ENCODE measurements at regions not wholly inside any gene's neighbourhood (a gene's known extent, or its start where the extent isn't known, plus 50 kb on each side); places are given as distances from the start of the nearest gene placed in this dataset.
"Not testable (repeated sequence)": the region's sequence is repeated elsewhere in the genome, so short reads cannot be mapped to it uniquely, and the experiment has no call there.

DNA sequence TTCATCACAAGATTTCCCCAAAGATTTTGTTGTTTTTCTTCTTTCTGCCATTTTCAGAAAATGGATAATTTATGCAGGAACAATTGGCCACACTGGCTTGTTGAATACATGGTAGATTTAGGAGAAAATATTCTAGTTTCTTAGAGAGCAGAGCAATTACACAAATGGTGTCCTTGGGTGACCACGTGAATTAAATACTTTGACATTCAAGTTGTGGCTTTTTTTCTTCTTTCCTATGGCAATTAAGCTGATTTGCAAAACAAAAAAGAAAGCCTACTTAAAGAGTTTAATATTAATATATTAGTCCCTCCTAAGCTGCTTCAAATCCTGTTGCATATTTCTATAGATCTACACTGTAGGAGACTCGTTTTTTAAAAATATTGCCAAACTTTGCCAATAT, 133.0 kb upstream of the HTR2C start:
- H3K36me3 ChIP-seq (ENCODE audit: insufficient read depth, low read length) = no peaks in the 10 kb centered on the region; the same call in 1 of the 2 replicates
- no peak overlapping the region for H3K9ac ChIP-seq (ENCODE audit: low read depth, low read length)
- peaks cover 19% of the 10 kb centered on the region for H3K4me1 ChIP-seq (ENCODE audit: insufficient read depth, low read length)
- no peaks in the 10 kb centered on the region for H3K9me3 ChIP-seq (ENCODE audit: control insufficient read depth, insufficient read depth, low read length)

GRCh38 chrX:114451397-114451796, 132.5 kb upstream of the HTR2C start:
- Histone ChIP-seq H3K4me1 (ENCODE audit: insufficient read depth, low read length) (peaks cover 19% of the 10 kb centered on the region), H3K36me3 (ENCODE audit: insufficient read depth, low read length) (no peaks in the 10 kb centered on the region; the same call in 1 of the 2 replicates), H3K9me3 (ENCODE audit: control insufficient read depth, insufficient read depth, low read length) (no peaks in the 10 kb centered on the region), H3K9ac (ENCODE audit: low read depth, low read length) (no peak overlapping the region)

GRCh38 chrX:114462266-114462665, 121.6 kb upstream of the HTR2C start:
- no peaks in the 10 kb centered on the region for H3K9me3 ChIP-seq (ENCODE audit: control insufficient read depth, insufficient read depth, low read length)
- H3K36me3 ChIP-seq (ENCODE audit: insufficient read depth, low read length) = no peaks in the 10 kb centered on the region
- H3K4me1 ChIP-seq (ENCODE audit: insufficient read depth, low read length) = peaks cover 45% of the 10 kb centered on the region
- H3K9ac ChIP-seq (ENCODE audit: low read depth, low read length) = no peak overlapping the region

- peaks cover 45% of the 10 kb centered on the region for H3K4me1 ChIP-seq (ENCODE audit: insufficient read depth, low read length)
- no peaks in the 10 kb centered on the region for H3K9me3 ChIP-seq (ENCODE audit: control insufficient read depth, insufficient read depth, low read length)
- no peaks in the 10 kb centered on the region; the same call in 1 of the 2 replicates for H3K36me3 ChIP-seq (ENCODE audit: insufficient read depth, low read length)
- H3K9ac ChIP-seq (ENCODE audit: low read depth, low read length) = peak overlapping the region; percentile 48
These were observed 118.2 kb upstream of the HTR2C start for GRCh38 chrX:114465689-114466088.

DNA sequence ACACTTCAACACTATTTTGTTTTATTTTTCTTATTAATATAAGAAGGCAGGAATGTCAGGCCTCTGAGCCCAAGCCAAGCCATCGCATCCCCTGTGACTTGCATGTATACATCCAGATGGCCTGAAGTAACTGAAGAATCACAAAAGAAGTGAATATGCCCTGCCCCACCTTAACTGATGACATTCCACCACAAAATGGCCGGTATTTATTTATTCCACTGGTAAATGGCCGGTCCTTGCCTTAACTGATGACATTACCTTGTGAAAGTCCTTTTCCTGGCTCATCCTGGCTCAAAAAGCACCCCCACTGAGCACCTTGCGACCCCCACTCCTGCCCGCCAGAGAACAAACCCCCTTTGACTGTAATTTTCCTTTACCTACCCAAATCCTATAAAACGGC, 111.9 kb upstream of the HTR2C start:
- not testable (repeated sequence) for H3K36me3 ChIP-seq (ENCODE audit: insufficient read depth, low read length); H3K9ac ChIP-seq (ENCODE audit: low read depth, low read length); H3K9me3 ChIP-seq (ENCODE audit: control insufficient read depth, insufficient read depth, low read length); H3K4me1 ChIP-seq (ENCODE audit: insufficient read depth, low read length)

GRCh38 chrX:114472788-114473187, 111.1 kb upstream of the HTR2C start:
- Histone ChIP-seq H3K9me3 (ENCODE audit: control insufficient read depth, insufficient read depth, low read length) (no peaks in the 10 kb centered on the region), H3K36me3 (ENCODE audit: insufficient read depth, low read length) (no peaks in the 10 kb centered on the region; the same call in 1 of the 2 replicates), H3K9ac (ENCODE audit: low read depth, low read length) (peak overlapping the region; percentile 1; the same call in 1 of the 2 replicates), H3K4me1 (ENCODE audit: insufficient read depth, low read length) (no peaks in the 10 kb centered on the region)

GRCh38 chrX:114500622-114501021, 83.3 kb upstream of the HTR2C start:
- Histone ChIP-seq H3K9ac (ENCODE audit: low read depth, low read length) (no peak overlapping the region), H3K9me3 (ENCODE audit: control insufficient read depth, insufficient read depth, low read length) (no peaks in the 10 kb centered on the region), H3K36me3 (ENCODE audit: insufficient read depth, low read length) (no peaks in the 10 kb centered on the region), H3K4me1 (ENCODE audit: insufficient read depth, low read length) (no peaks in the 10 kb centered on the region)

GRCh38 chrX:114508756-114509155, 75.1 kb upstream of the HTR2C start:
- Histone ChIP-seq H3K9ac (ENCODE audit: low read depth, low read length) (no peak overlapping the region), H3K4me1 (ENCODE audit: insufficient read depth, low read length) (no peaks in the 10 kb centered on the region), H3K36me3 (ENCODE audit: insufficient read depth, low read length) (no peaks in the 10 kb centered on the region), H3K9me3 (ENCODE audit: control insufficient read depth, insufficient read depth, low read length) (no peaks in the 10 kb centered on the region)

DNA sequence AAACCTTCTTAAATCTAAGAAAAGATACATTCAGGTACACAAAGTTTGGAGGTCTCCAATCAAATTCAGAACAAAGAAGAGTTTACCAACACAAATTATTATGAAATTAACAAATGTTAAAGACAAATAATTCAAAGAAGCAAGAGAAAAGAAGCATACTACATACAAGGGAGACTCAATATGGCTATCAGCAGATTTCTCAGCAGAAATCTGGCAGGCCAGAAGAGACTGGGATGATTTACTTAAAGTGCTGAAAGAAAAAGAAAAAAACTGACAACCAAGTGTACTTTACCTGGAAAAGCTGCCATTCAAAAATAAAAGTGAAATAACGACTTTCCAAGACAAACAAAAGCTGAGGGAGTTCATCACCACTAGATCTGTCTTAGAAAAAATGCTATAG, 64.4 kb upstream of the HTR2C start:
- Histone ChIP-seq H3K36me3 (ENCODE audit: insufficient read depth, low read length) (no peaks in the 10 kb centered on the region), H3K4me1 (ENCODE audit: insufficient read depth, low read length) (no peaks in the 10 kb centered on the region), H3K9ac (ENCODE audit: low read depth, low read length) (no peak overlapping the region), H3K9me3 (ENCODE audit: control insufficient read depth, insufficient read depth, low read length) (no peaks in the 10 kb centered on the region; the same call in 1 of the 2 replicates)

- not testable (repeated sequence) for H3K9ac ChIP-seq (ENCODE audit: low read depth, low read length); H3K9me3 ChIP-seq (ENCODE audit: control insufficient read depth, insufficient read depth, low read length); H3K36me3 ChIP-seq (ENCODE audit: insufficient read depth, low read length); H3K4me1 ChIP-seq (ENCODE audit: insufficient read depth, low read length)
These were observed 63.2 kb upstream of the HTR2C start for GRCh38 chrX:114520701-114521100.

GRCh38 chrX:114532111-114532805, 51.6 kb upstream of the HTR2C start:
- Histone ChIP-seq H3K9me3 (ENCODE audit: control insufficient read depth, insufficient read depth, low read length) (no peaks in the 10 kb centered on the region), H3K9ac (ENCODE audit: low read depth, low read length) (no peak overlapping the region), H3K4me1 (ENCODE audit: insufficient read depth, low read length) (no peaks in the 10 kb centered on the region), H3K36me3 (ENCODE audit: insufficient read depth, low read length) (no peaks in the 10 kb centered on the region)
